GM12878 (cell line): ENCODE measurements at regions not wholly inside any gene's neighbourhood (a gene's known extent, or its start where the extent isn't known, plus 50 kb on each side); places are given as distances from the start of the nearest gene placed in this dataset.

Experiments used
- BRCA1 ChIP-seq: IDR thresholded peaks from 2 replicates; pipeline ENCODE4 v1.6.1; 2011; ENCODE audit warnings: low read depth, low read length, improper control_type of control experiment
- CREM ChIP-seq: IDR thresholded peaks from 2 replicates; pipeline ENCODE4 v1.6.1; 2014; ENCODE audit warnings: antibody characterized with exemption, low read depth
- SREBF2 ChIP-seq: IDR thresholded peaks from 2 replicates; pipeline ENCODE4 v1.6.1; 2012; ENCODE audit warnings: mild to moderate bottlenecking, low read length
- YY1 ChIP-seq: IDR thresholded peaks from 2 replicates; pipeline ENCODE4 v1.6.1; 2011; ENCODE audit warnings: low read depth, mild to moderate bottlenecking, low read length
- ZBTB11 ChIP-seq: fragments of 450-650 bp; formaldehyde crosslinking; IDR thresholded peaks from 2 replicates; pipeline ENCODE4 v1.5.0; 2022; ENCODE audit warnings: mild to moderate bottlenecking, missing genetic modification characterization
- ZNF592 ChIP-seq: fragments of 450-650 bp; IDR thresholded peaks from 2 replicates; pipeline ENCODE4 v1.6.1; 2017; ENCODE audit warnings: mild to moderate bottlenecking, moderate library complexity

- TF ChIP-seq ZNF592 (no peak), BRCA1 (no peak), YY1 (no peak), CREM (no peak), SREBF2 (no peak), ZBTB11 (CRISPR knock-in tag) (no peak)
Measured at GRCh38 chr10:90363799-90364483, 493.9 kb downstream of the HTR7 start (continued).
